ENCODE measurements at regions not wholly inside any gene's neighbourhood (a gene's known extent, or its start where the extent isn't known, plus 50 kb on each side); places are given as distances from the start of the nearest gene placed in this dataset.

- TF ChIP-seq CTCF (IDR thresholded peaks at IDR 0.05) (no peak), POLR2A (IDR thresholded peaks at IDR 0.05) (no peak)
Observed at GRCh38 chr2:118498943-118499342, 348.5 kb downstream of the EN1 start.
